ENCODE measurements at regions not wholly inside any gene's neighbourhood (a gene's known extent, or its start where the extent isn't known, plus 50 kb on each side); places are given as distances from the start of the nearest gene placed in this dataset.

- H2BK12ac ChIP-seq (ENCODE audit: low read length), result no peak overlapping the region
- H2BK120ac ChIP-seq (ENCODE audit: low read depth, low read length), result no peak overlapping the region
- no peak overlapping the region for H4K91ac ChIP-seq (ENCODE audit: low read depth, low read length, poor library complexity)
- H3K4me2 ChIP-seq (ENCODE audit: insufficient read depth, low read length, poor library complexity, severe bottlenecking), result no peak overlapping the region
- no peak overlapping the region for H3K27ac ChIP-seq (replicated peaks; ENCODE audit: low read length)
- DNase-seq (ENCODE audit: low spot score), result no peak
- no peak overlapping the region for H4K8ac ChIP-seq (ENCODE audit: low read depth, low read length)
- no peaks in the 10 kb centered on the region for H3K36me3 ChIP-seq (replicated peaks in 1 of 2; ENCODE audit: control insufficient read depth in 2 of 2, insufficient read depth in 2 of 2, low read length in 2 of 2)
- no peaks in the 10 kb centered on the region for H3K27me3 ChIP-seq (ENCODE audit: control insufficient read depth in 3 of 3, insufficient read depth in 3 of 3, low read depth in 1 of 3, low read length in 3 of 3)
- no peak overlapping the region for H3K23ac ChIP-seq (ENCODE audit: low read depth, low read length, poor library complexity)
- H3K18ac ChIP-seq (ENCODE audit: low read length), result peak overlapping the region; percentile 57
- no peak overlapping the region for H2BK15ac ChIP-seq (ENCODE audit: low read length)
- no CpG with 5 or more reads among the region's 15 CpGs for WGBS, 2 donors (ENCODE audit: extremely low coverage in 2 of 2, insufficient read length in 2 of 2, insufficient replicate concordance in 1 of 2)
- no peak overlapping the region for H3K4ac ChIP-seq (ENCODE audit: low read length)
- H2AFZ ChIP-seq (ENCODE audit: low read length), result no peak overlapping the region
- no peak overlapping the region for H2AK5ac ChIP-seq (ENCODE audit: low read depth, low read length)
- no peak overlapping the region for H3K9ac ChIP-seq (ENCODE audit: low read depth, low read length, poor library complexity)
- H3K9me3 ChIP-seq (replicated peaks in 1 of 2; ENCODE audit: control insufficient read depth in 2 of 2, insufficient read depth in 1 of 2, low read depth in 1 of 2, low read length in 2 of 2), result no peaks in the 10 kb centered on the region
- no peak overlapping the region for H2BK5ac ChIP-seq (ENCODE audit: low read length)
- no peaks in the 10 kb centered on the region for H3K4me1 ChIP-seq (ENCODE audit: control insufficient read depth in 2 of 2, insufficient read depth in 1 of 2, low read depth in 1 of 2, low read length in 2 of 2)
- no peaks in the 10 kb centered on the region for H3K79me1 ChIP-seq (ENCODE audit: low read depth, low read length)
- H3K4me3 ChIP-seq (ENCODE audit: low read length in 2 of 2), result no peak overlapping the region
- peak overlapping the region; percentile 66 for H3K14ac ChIP-seq (ENCODE audit: low read length)
Observed at GRCh38 chr16:55008836-55009510, 78.3 kb downstream of the IRX5 start.

DNA sequence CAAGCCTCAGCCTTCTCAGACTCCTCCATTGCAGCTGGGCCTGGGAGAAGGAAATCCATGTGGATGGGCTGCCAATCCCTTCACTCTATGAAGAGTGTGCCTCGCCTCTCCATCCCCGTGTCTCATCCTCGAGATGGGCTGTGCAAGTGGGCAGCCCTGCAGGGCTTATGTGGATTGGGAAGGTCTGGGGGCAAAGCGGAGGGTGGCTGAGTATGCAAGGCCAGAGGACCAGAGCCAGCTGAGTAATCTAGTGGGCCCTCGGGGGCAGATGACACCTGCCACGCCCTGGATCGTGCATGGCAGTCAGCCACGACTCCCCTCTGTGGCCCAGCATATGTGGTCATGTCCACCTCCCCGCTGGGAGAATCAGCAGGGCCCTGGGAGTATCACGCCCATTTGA, 78.9 kb downstream of the IRX5 start:
- Histone ChIP-seq H3K36me3 (replicated peaks in 1 of 2; ENCODE audit: control insufficient read depth in 2 of 2, insufficient read depth in 2 of 2, low read length in 2 of 2) (no peaks in the 10 kb centered on the region), H3K79me1 (ENCODE audit: low read depth, low read length) (no peaks in the 10 kb centered on the region), H3K4ac (ENCODE audit: low read length) (no peak overlapping the region), H3K27me3 (ENCODE audit: control insufficient read depth in 3 of 3, insufficient read depth in 3 of 3, low read depth in 1 of 3, low read length in 3 of 3) (no peaks in the 10 kb centered on the region), H2BK15ac (ENCODE audit: low read length) (no peak overlapping the region), H3K9ac (ENCODE audit: low read depth, low read length, poor library complexity) (no peak overlapping the region), H4K91ac (ENCODE audit: low read depth, low read length, poor library complexity) (no peak overlapping the region), H2BK120ac (ENCODE audit: low read depth, low read length) (no peak overlapping the region), H3K23ac (ENCODE audit: low read depth, low read length, poor library complexity) (no peak overlapping the region), H4K8ac (ENCODE audit: low read depth, low read length) (no peak overlapping the region), H3K4me1 (ENCODE audit: control insufficient read depth in 2 of 2, insufficient read depth in 1 of 2, low read depth in 1 of 2, low read length in 2 of 2) (no peaks in the 10 kb centered on the region), H2AFZ (ENCODE audit: low read length) (no peak overlapping the region), H3K18ac (ENCODE audit: low read length) (no peak overlapping the region), H3K14ac (ENCODE audit: low read length) (no peak overlapping the region), H3K9me3 (replicated peaks in 1 of 2; ENCODE audit: control insufficient read depth in 2 of 2, insufficient read depth in 1 of 2, low read depth in 1 of 2, low read length in 2 of 2) (no peaks in the 10 kb centered on the region), H3K4me3 (ENCODE audit: low read length in 2 of 2) (no peak overlapping the region), H2BK12ac (ENCODE audit: low read length) (no peak overlapping the region), H2BK5ac (ENCODE audit: low read length) (no peak overlapping the region), H3K4me2 (ENCODE audit: insufficient read depth, low read length, poor library complexity, severe bottlenecking) (no peak overlapping the region), H3K27ac (replicated peaks; ENCODE audit: low read length) (no peak overlapping the region), H2AK5ac (ENCODE audit: low read depth, low read length) (no peak overlapping the region)
- WGBS, 2 donors (ENCODE audit: extremely low coverage in 2 of 2, insufficient read length in 2 of 2, insufficient replicate concordance in 1 of 2), result no CpG with 5 or more reads among the region's 10 CpGs
- DNase-seq (ENCODE audit: low spot score), result no peak

DNA sequence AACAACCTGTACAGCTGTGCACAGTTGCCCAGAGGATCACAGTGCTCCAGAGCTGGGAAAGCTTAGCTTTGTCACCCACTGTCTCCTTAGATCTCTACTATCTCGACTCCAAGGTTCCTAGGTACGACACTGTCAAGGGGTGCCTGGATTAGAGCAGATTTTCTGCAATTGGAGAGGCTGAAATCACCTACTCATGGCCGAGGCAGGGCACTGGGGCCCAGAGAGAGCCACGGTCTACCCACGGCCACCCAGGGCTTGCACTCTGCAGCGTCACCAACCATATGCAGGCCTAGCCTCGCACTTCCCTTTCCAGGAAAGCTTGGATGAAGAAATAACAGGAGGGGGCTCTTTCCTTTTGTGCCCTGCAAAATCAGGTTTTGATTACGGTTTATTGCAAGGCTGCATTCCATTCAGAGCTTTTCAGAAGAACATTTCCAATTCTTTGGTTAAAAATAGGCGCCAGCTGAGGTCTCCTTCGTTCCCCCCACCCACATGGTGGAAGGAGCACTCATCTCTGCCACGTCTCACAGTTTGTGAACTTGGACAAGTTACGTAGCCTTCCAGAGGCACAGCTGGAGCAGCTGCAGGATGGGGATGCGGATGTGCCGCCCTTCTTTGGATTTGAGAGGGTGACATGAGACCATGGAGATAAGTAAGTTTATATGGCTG, 80.0 kb downstream of the IRX5 start:
- H3K4ac ChIP-seq (ENCODE audit: low read length), result no peak overlapping the region
- DNase-seq (ENCODE audit: low spot score), result no peak
- no peaks in the 10 kb centered on the region for H3K4me1 ChIP-seq (ENCODE audit: control insufficient read depth in 2 of 2, insufficient read depth in 1 of 2, low read depth in 1 of 2, low read length in 2 of 2)
- no peak overlapping the region for H2BK12ac ChIP-seq (ENCODE audit: low read length)
- H4K8ac ChIP-seq (ENCODE audit: low read depth, low read length), result no peak overlapping the region
- no peak overlapping the region for H2BK120ac ChIP-seq (ENCODE audit: low read depth, low read length)
- H3K4me2 ChIP-seq (ENCODE audit: insufficient read depth, low read length, poor library complexity, severe bottlenecking), result no peak overlapping the region
- no peak overlapping the region for H3K4me3 ChIP-seq (ENCODE audit: low read length in 2 of 2)
- H3K27me3 ChIP-seq (ENCODE audit: control insufficient read depth in 3 of 3, insufficient read depth in 3 of 3, low read depth in 1 of 3, low read length in 3 of 3), result no peaks in the 10 kb centered on the region
- no peak overlapping the region for H3K14ac ChIP-seq (ENCODE audit: low read length)
- H3K27ac ChIP-seq (replicated peaks; ENCODE audit: low read length), result no peak overlapping the region
- no peaks in the 10 kb centered on the region for H3K36me3 ChIP-seq (replicated peaks in 1 of 2; ENCODE audit: control insufficient read depth in 2 of 2, insufficient read depth in 2 of 2, low read length in 2 of 2)
- H4K91ac ChIP-seq (ENCODE audit: low read depth, low read length, poor library complexity), result no peak overlapping the region
- H3K9me3 ChIP-seq (replicated peaks in 1 of 2; ENCODE audit: control insufficient read depth in 2 of 2, insufficient read depth in 1 of 2, low read depth in 1 of 2, low read length in 2 of 2), result no peaks in the 10 kb centered on the region
- H3K9ac ChIP-seq (ENCODE audit: low read depth, low read length, poor library complexity), result no peak overlapping the region
- no peak overlapping the region for H2AFZ ChIP-seq (ENCODE audit: low read length)
- H2BK5ac ChIP-seq (ENCODE audit: low read length), result no peak overlapping the region
- H2BK15ac ChIP-seq (ENCODE audit: low read length), result no peak overlapping the region
- no peak overlapping the region for H3K23ac ChIP-seq (ENCODE audit: low read depth, low read length, poor library complexity)
- H2AK5ac ChIP-seq (ENCODE audit: low read depth, low read length), result no peak overlapping the region
- no peaks in the 10 kb centered on the region for H3K79me1 ChIP-seq (ENCODE audit: low read depth, low read length)
- no peak overlapping the region for H3K18ac ChIP-seq (ENCODE audit: low read length)
- no CpG with 5 or more reads among the region's 14 CpGs for WGBS, 2 donors (ENCODE audit: extremely low coverage in 2 of 2, insufficient read length in 2 of 2, insufficient replicate concordance in 1 of 2)

DNA sequence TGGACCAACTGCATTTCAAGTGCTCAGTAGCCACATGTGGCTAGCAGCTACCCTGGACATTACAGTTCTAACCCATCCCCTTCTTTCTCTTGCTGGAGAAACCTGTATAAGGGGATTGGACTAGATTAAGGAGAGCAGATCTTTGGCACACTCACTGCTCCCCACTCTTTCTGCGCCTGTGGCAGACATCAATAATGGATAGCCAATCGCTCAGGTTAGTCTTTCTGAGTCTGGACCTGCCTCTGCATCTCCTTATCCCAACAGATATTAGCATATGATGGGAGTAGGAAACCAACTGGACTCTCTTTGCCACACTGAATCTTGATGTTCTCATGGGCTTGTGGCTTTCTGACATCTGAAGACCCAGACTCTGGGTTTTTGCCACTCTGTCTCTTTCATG, 81.7 kb downstream of the IRX5 start:
- no peak overlapping the region for H2BK12ac ChIP-seq (ENCODE audit: low read length)
- no peak overlapping the region for H2BK15ac ChIP-seq (ENCODE audit: low read length)
- peaks cover 0 to 3% (median 0%) of the 10 kb centered on the region in 3 experiments for H3K27me3 ChIP-seq (ENCODE audit: control insufficient read depth in 3 of 3, insufficient read depth in 3 of 3, low read depth in 1 of 3, low read length in 3 of 3)
- DNase-seq (ENCODE audit: low spot score), result no peak
- no peak overlapping the region for H2AFZ ChIP-seq (ENCODE audit: low read length)
- H3K18ac ChIP-seq (ENCODE audit: low read length), result no peak overlapping the region
- H3K4ac ChIP-seq (ENCODE audit: low read length), result no peak overlapping the region
- no peak overlapping the region for H3K27ac ChIP-seq (replicated peaks; ENCODE audit: low read length)
- H4K91ac ChIP-seq (ENCODE audit: low read depth, low read length, poor library complexity), result no peak overlapping the region
- H3K4me2 ChIP-seq (ENCODE audit: insufficient read depth, low read length, poor library complexity, severe bottlenecking), result no peak overlapping the region
- H3K9ac ChIP-seq (ENCODE audit: low read depth, low read length, poor library complexity), result no peak overlapping the region
- no peaks in the 10 kb centered on the region for H3K4me1 ChIP-seq (ENCODE audit: control insufficient read depth in 2 of 2, insufficient read depth in 1 of 2, low read depth in 1 of 2, low read length in 2 of 2)
- no peak overlapping the region for H3K4me3 ChIP-seq (ENCODE audit: low read length in 2 of 2)
- H3K79me1 ChIP-seq (ENCODE audit: low read depth, low read length), result no peaks in the 10 kb centered on the region
- H4K8ac ChIP-seq (ENCODE audit: low read depth, low read length), result no peak overlapping the region
- H3K36me3 ChIP-seq (replicated peaks in 1 of 2; ENCODE audit: control insufficient read depth in 2 of 2, insufficient read depth in 2 of 2, low read length in 2 of 2), result no peaks in the 10 kb centered on the region
- H3K9me3 ChIP-seq (replicated peaks in 1 of 2; ENCODE audit: control insufficient read depth in 2 of 2, insufficient read depth in 1 of 2, low read depth in 1 of 2, low read length in 2 of 2), result no peaks in the 10 kb centered on the region
- WGBS, 2 donors (ENCODE audit: extremely low coverage in 2 of 2, insufficient read length in 2 of 2, insufficient replicate concordance in 1 of 2), result no CpG with 5 or more reads among the region's 2 CpGs
- H2BK5ac ChIP-seq (ENCODE audit: low read length), result no peak overlapping the region
- no peak overlapping the region for H3K23ac ChIP-seq (ENCODE audit: low read depth, low read length, poor library complexity)
- H2AK5ac ChIP-seq (ENCODE audit: low read depth, low read length), result no peak overlapping the region
- H3K14ac ChIP-seq (ENCODE audit: low read length), result no peak overlapping the region
- no peak overlapping the region for H2BK120ac ChIP-seq (ENCODE audit: low read depth, low read length)
